WTC11 (cell line): ENCODE measurements at regions not wholly inside any gene's neighbourhood (a gene's known extent, or its start where the extent isn't known, plus 50 kb on each side); places are given as distances from the start of the nearest gene placed in this dataset.

Source experiments
- ATAC-seq: fragments of 200-7000 bp; cut with Tn5 transposase; 2 replicates; pipeline ENCODE4 v1.10.0; 2021; ENCODE audit warnings: mild to moderate bottlenecking, moderate library complexity
- CTCF ChIA-PET: fragments of 300-600 bp; sonication (Branson Sonifier 250); formaldehyde crosslinking; loops from one replicate; lab custom pipeline; 2021; ENCODE audit warnings: antibody characterized with exemption; lab: Charles Lee
- POLR2A ChIA-PET: fragments of 350-600 bp; sonication (Branson Sonifier 250); formaldehyde crosslinking; loops from one replicate; lab custom pipeline; 2021; ENCODE audit warnings: antibody characterized with exemption; lab: Charles Lee
- DNase-seq: peaks from one replicate; pipeline ENCODE4 v3.0.0; 2021; ENCODE audit warnings: low spot score
- H3K27ac Mint-ChIP-seq: 2 replicates; pipeline ENCODE4 v1.8.0; 2021; ENCODE audit warnings: mixed read lengths
- H3K27me3 Mint-ChIP-seq: 2 replicates; pipeline ENCODE4 v1.8.0; 2021; ENCODE audit warnings: low read depth, mild to moderate bottlenecking, moderate library complexity, mixed read lengths
- H3K36me3 Mint-ChIP-seq: 2 replicates; pipeline ENCODE4 v1.8.0; 2021; ENCODE audit warnings: mixed read lengths
- H3K4me1 Mint-ChIP-seq: 2 replicates; pipeline ENCODE4 v1.8.0; 2022; ENCODE audit warnings: mixed read lengths
- H3K4me3 Mint-ChIP-seq: 2 replicates; pipeline ENCODE4 v1.8.0; 2021; ENCODE audit warnings: mild to moderate bottlenecking, moderate library complexity, mixed read lengths
- H3K9me3 Mint-ChIP-seq: 2 replicates; pipeline ENCODE4 v1.8.0; 2021; ENCODE audit warnings: mixed read lengths
- ATF6 ChIP-seq: sonication (generic); formaldehyde crosslinking; IDR thresholded peaks from 2 replicates; pipeline ENCODE4 v1.8.1; 2023; ENCODE audit warnings: mild to moderate bottlenecking, missing genetic modification reagents
- CBFB ChIP-seq: sonication (generic); formaldehyde crosslinking; IDR thresholded peaks from 2 replicates; pipeline ENCODE4 v1.8.1; 2022; ENCODE audit warnings: mild to moderate bottlenecking, low read depth, missing genetic modification reagents
- ESRRA ChIP-seq: sonication (generic); formaldehyde crosslinking; IDR thresholded peaks from 2 replicates; pipeline ENCODE4 v1.8.1; 2022; ENCODE audit warnings: mild to moderate bottlenecking, missing genetic modification reagents, borderline replicate concordance
- GRHL2 ChIP-seq: fragments of 250-450 bp; sonication (Bioruptor Pico); IDR thresholded peaks from 2 replicates; pipeline ENCODE4 v1.8.0; 2022; ENCODE audit warnings: mild to moderate bottlenecking, moderate library complexity; ENCODE audit not compliant: insufficient replicate concordance, severe bottlenecking
- KAT7 ChIP-seq: sonication (generic); formaldehyde crosslinking; IDR thresholded peaks from 2 replicates; pipeline ENCODE4 v1.8.1; 2023; ENCODE audit warnings: missing genetic modification reagents, mild to moderate bottlenecking, borderline replicate concordance
- MAX ChIP-seq: sonication (generic); formaldehyde crosslinking; IDR thresholded peaks from 2 replicates; pipeline ENCODE4 v1.8.0; 2022; ENCODE audit warnings: mild to moderate bottlenecking, missing genetic modification reagents
- MYBL2 ChIP-seq: sonication (generic); formaldehyde crosslinking; IDR thresholded peaks from 2 replicates; pipeline ENCODE4 v1.8.1; 2023; ENCODE audit warnings: mild to moderate bottlenecking, moderate library complexity, missing genetic modification reagents
- NFE2L1 ChIP-seq: sonication (generic); formaldehyde crosslinking; IDR thresholded peaks from 2 replicates; pipeline ENCODE4 v1.8.1; 2023; ENCODE audit warnings: missing genetic modification reagents
- NR1H2 ChIP-seq: sonication (generic); formaldehyde crosslinking; IDR thresholded peaks from 2 replicates; pipeline ENCODE4 v1.9.0; 2021; ENCODE audit warnings: mild to moderate bottlenecking, moderate library complexity, missing genetic modification reagents
- PRDM15 ChIP-seq: sonication (generic); formaldehyde crosslinking; IDR thresholded peaks from 2 replicates; pipeline ENCODE4 v1.8.0; 2022; ENCODE audit warnings: missing genetic modification reagents
- PRRX2 ChIP-seq: fragments of 250-450 bp; sonication (Bioruptor Pico); IDR thresholded peaks from 2 replicates; pipeline ENCODE4 v1.8.0; 2021; ENCODE audit warnings: mild to moderate bottlenecking
- SMAD4 ChIP-seq: sonication (generic); formaldehyde crosslinking; IDR thresholded peaks from 2 replicates; pipeline ENCODE4 v1.8.0; 2022; ENCODE audit warnings: mild to moderate bottlenecking, missing genetic modification reagents
- ZBTB21 ChIP-seq: sonication (generic); formaldehyde crosslinking; IDR thresholded peaks from 2 replicates; pipeline ENCODE4 v1.8.1; 2023; ENCODE audit warnings: mild to moderate bottlenecking, missing genetic modification reagents, borderline replicate concordance
- ZNF232 ChIP-seq: sonication (generic); formaldehyde crosslinking; IDR thresholded peaks from 2 replicates; pipeline ENCODE4 v1.8.0; 2022; ENCODE audit warnings: mild to moderate bottlenecking, missing genetic modification reagents
- ZNF263 ChIP-seq: sonication (generic); formaldehyde crosslinking; IDR thresholded peaks from 2 replicates; pipeline ENCODE4 v1.8.1; 2022; ENCODE audit warnings: low read depth, mild to moderate bottlenecking, moderate library complexity, missing genetic modification reagents
- ZNF416 ChIP-seq: fragments of 250-450 bp; sonication (Bioruptor Pico); IDR thresholded peaks from 2 replicates; pipeline ENCODE4 v1.9.0; 2021; ENCODE audit warnings: mild to moderate bottlenecking, inconsistent platforms
- ZNF671 ChIP-seq: fragments of 250-450 bp; sonication (Bioruptor Pico); IDR thresholded peaks from 2 replicates; pipeline ENCODE4 v1.8.0; 2021; ENCODE audit warnings: mild to moderate bottlenecking
- TF ChIP-seq, protein P1 (sequence below): sonication (generic); formaldehyde crosslinking; conservative IDR thresholded peaks from 2 replicates; pipeline ENCODE4 v1.8.1; 2023; ENCODE audit warnings: mild to moderate bottlenecking, low read depth, missing genetic modification reagents, moderate library complexity
- TF ChIP-seq, protein P2 (sequence below): sonication (generic); formaldehyde crosslinking; IDR thresholded peaks from 2 replicates; pipeline ENCODE4 v1.8.0; 2023; ENCODE audit warnings: mild to moderate bottlenecking, missing genetic modification reagents
- TF ChIP-seq, protein P3 (sequence below): sonication (generic); formaldehyde crosslinking; IDR thresholded peaks from 2 replicates; pipeline ENCODE4 v1.8.1; 2023; ENCODE audit warnings: mild to moderate bottlenecking, moderate library complexity, missing genetic modification reagents
- TF ChIP-seq, protein P4 (sequence below): sonication (generic); formaldehyde crosslinking; IDR thresholded peaks from 2 replicates; pipeline ENCODE4 v1.8.1; 2022; ENCODE audit warnings: low read depth, mild to moderate bottlenecking, moderate library complexity, missing genetic modification reagents, borderline replicate concordance

GRCh38 chr10:128900456-128900855, 566.6 kb upstream of the MGMT start:
- no peak for ATAC-seq
- TF ChIP-seq PRRX2 (CRISPR knock-in tag) (no peak), ATF6 (CRISPR knock-in tag) (no peak), ZNF416 (no peak), NR1H2 (CRISPR knock-in tag) (no peak), ZBTB21 (CRISPR knock-in tag) (no peak), ZNF232 (CRISPR knock-in tag) (no peak)
- TF ChIP-seq, protein P1, sequence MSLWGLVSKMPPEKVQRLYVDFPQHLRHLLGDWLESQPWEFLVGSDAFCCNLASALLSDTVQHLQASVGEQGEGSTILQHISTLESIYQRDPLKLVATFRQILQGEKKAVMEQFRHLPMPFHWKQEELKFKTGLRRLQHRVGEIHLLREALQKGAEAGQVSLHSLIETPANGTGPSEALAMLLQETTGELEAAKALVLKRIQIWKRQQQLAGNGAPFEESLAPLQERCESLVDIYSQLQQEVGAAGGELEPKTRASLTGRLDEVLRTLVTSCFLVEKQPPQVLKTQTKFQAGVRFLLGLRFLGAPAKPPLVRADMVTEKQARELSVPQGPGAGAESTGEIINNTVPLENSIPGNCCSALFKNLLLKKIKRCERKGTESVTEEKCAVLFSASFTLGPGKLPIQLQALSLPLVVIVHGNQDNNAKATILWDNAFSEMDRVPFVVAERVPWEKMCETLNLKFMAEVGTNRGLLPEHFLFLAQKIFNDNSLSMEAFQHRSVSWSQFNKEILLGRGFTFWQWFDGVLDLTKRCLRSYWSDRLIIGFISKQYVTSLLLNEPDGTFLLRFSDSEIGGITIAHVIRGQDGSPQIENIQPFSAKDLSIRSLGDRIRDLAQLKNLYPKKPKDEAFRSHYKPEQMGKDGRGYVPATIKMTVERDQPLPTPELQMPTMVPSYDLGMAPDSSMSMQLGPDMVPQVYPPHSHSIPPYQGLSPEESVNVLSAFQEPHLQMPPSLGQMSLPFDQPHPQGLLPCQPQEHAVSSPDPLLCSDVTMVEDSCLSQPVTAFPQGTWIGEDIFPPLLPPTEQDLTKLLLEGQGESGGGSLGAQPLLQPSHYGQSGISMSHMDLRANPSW: no peak
- TF ChIP-seq, protein P2, sequence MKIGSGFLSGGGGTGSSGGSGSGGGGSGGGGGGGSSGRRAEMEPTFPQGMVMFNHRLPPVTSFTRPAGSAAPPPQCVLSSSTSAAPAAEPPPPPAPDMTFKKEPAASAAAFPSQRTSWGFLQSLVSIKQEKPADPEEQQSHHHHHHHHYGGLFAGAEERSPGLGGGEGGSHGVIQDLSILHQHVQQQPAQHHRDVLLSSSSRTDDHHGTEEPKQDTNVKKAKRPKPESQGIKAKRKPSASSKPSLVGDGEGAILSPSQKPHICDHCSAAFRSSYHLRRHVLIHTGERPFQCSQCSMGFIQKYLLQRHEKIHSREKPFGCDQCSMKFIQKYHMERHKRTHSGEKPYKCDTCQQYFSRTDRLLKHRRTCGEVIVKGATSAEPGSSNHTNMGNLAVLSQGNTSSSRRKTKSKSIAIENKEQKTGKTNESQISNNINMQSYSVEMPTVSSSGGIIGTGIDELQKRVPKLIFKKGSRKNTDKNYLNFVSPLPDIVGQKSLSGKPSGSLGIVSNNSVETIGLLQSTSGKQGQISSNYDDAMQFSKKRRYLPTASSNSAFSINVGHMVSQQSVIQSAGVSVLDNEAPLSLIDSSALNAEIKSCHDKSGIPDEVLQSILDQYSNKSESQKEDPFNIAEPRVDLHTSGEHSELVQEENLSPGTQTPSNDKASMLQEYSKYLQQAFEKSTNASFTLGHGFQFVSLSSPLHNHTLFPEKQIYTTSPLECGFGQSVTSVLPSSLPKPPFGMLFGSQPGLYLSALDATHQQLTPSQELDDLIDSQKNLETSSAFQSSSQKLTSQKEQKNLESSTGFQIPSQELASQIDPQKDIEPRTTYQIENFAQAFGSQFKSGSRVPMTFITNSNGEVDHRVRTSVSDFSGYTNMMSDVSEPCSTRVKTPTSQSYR (CRISPR knock-in tag): no peak
- Mint-ChIP-seq H3K9me3 (peaks cover 10% of the 10 kb centered on the region), H3K27ac (no peak overlapping the region), H3K4me1 (peaks cover 9% of the 10 kb centered on the region), H3K4me3 (no peak overlapping the region), H3K27me3 (no peaks in the 10 kb centered on the region), H3K36me3 (no peaks in the 10 kb centered on the region)
- DNase-seq: no peak
- POLR2A ChIA-PET: no interaction called here
- CTCF ChIA-PET: no interaction called here

DNA sequence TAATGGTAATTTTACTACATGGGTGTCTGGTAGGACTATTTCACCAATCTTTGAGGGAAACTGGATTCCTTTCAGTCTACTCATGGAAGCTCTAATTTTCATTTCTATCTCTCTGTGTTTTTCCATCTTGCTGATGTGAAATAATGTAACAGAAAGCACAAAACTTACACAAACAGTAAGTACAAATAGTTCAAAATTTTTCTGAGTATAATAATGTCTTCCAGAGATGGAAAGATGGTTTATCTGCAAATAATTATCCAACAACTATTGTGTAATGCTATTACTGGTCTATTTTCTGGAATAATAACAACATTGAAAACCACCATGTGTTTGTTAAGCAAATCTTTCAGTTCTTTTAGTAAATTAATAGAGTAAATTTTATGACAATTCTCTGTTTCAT, 565.8 kb upstream of the MGMT start:
- DNase-seq: no peak
- no peak for ATAC-seq
- no peaks in the 10 kb centered on the region for H3K27me3 Mint-ChIP-seq
- H3K9me3 Mint-ChIP-seq: peaks cover 9% of the 10 kb centered on the region; the same call in 1 of the 2 replicates
- POLR2A ChIA-PET: no interaction called here
- no peaks in the 10 kb centered on the region for H3K36me3 Mint-ChIP-seq
- no peak overlapping the region for H3K27ac Mint-ChIP-seq
- peaks cover 9% of the 10 kb centered on the region for H3K4me1 Mint-ChIP-seq
- H3K4me3 Mint-ChIP-seq: no peak overlapping the region
- CTCF ChIA-PET: no interaction called here
- TF ChIP-seq MAX (CRISPR knock-in tag): no peak
- TF ChIP-seq ZNF671: no peak
- TF ChIP-seq ZNF263 (CRISPR knock-in tag): no peak
- TF ChIP-seq GRHL2 (CRISPR knock-in tag): no peak
- TF ChIP-seq, protein P3, sequence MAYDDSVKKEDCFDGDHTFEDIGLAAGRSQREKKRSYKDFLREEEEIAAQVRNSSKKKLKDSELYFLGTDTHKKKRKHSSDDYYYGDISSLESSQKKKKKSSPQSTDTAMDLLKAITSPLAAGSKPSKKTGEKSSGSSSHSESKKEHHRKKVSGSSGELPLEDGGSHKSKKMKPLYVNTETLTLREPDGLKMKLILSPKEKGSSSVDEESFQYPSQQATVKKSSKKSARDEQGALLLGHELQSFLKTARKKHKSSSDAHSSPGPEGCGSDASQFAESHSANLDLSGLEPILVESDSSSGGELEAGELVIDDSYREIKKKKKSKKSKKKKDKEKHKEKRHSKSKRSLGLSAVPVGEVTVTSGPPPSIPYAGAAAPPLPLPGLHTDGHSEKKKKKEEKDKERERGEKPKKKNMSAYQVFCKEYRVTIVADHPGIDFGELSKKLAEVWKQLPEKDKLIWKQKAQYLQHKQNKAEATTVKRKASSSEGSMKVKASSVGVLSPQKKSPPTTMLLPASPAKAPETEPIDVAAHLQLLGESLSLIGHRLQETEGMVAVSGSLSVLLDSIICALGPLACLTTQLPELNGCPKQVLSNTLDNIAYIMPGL: no peak
- no peak for TF ChIP-seq NFE2L1 (CRISPR knock-in tag)
- TF ChIP-seq SMAD4 (CRISPR knock-in tag): no peak
- TF ChIP-seq KAT7 (CRISPR knock-in tag): no peak
- no peak for TF ChIP-seq MYBL2
- TF ChIP-seq CBFB (CRISPR knock-in tag): no peak
- TF ChIP-seq ESRRA: no peak
- no peak for TF ChIP-seq PRDM15
- TF ChIP-seq, protein P4, sequence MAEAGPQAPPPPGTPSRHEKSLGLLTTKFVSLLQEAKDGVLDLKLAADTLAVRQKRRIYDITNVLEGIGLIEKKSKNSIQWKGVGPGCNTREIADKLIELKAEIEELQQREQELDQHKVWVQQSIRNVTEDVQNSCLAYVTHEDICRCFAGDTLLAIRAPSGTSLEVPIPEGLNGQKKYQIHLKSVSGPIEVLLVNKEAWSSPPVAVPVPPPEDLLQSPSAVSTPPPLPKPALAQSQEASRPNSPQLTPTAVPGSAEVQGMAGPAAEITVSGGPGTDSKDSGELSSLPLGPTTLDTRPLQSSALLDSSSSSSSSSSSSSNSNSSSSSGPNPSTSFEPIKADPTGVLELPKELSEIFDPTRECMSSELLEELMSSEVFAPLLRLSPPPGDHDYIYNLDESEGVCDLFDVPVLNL: no peak
